Panc1 (cell line): ENCODE measurements at regions not wholly inside any gene's neighbourhood (a gene's known extent, or its start where the extent isn't known, plus 50 kb on each side); places are given as distances from the start of the nearest gene placed in this dataset.

ENCODE experiments used
- ATAC-seq: fragments of 200-7000 bp; cut with Tn5 transposase; 2 replicates; pipeline ENCODE4 v1.9.1; 2020; ENCODE audit warnings: mild to moderate bottlenecking, moderate library complexity
- BruUV-seq: library from RNA; stranded (reverse); fragments of 400-500 nt; replicated peaks from 2 replicates; lab custom pipeline; 2021; lab: Mats Ljungman, UMichigan
- CTCF ChIA-PET: fragments of 300-600 bp; sonication (Branson Sonifier 250); formaldehyde crosslinking; loops from one replicate; lab custom pipeline; 2022; ENCODE audit warnings: antibody characterized with exemption; lab: Charles Lee
- POLR2A ChIA-PET: fragments of 300-600 bp; sonication (Branson Sonifier 250); formaldehyde crosslinking; loops from one replicate; lab custom pipeline; 2022; ENCODE audit warnings: antibody characterized with exemption; lab: Charles Lee
- DNase-seq: peaks from one replicate; pipeline ENCODE4 v3.0.0-alpha.2; 2010; ENCODE audit warnings: low read depth, low spot score
- H3K27ac ChIP-seq: 2 replicates; pipeline ENCODE4 v1.5.1; 2011; ENCODE audit warnings: mild to moderate bottlenecking, low read length, inconsistent platforms
- H3K27me3 ChIP-seq: fragments of 200-500 bp; sonication (Bioruptor generic); 2 replicates; pipeline ENCODE4 v1.6.0; 2014; ENCODE audit warnings: low read length, inconsistent platforms; ENCODE audit not compliant: control insufficient read depth, insufficient read depth
- H3K36me3 ChIP-seq: fragments of 200-500 bp; sonication (Bioruptor generic); 2 replicates; pipeline ENCODE4 v1.5.1; 2014; ENCODE audit warnings: inconsistent platforms, mild to moderate bottlenecking, low read length, moderate library complexity; ENCODE audit not compliant: control insufficient read depth, insufficient read depth
- H3K4me1 ChIP-seq: 2 replicates; pipeline ENCODE4 v1.5.1; 2011; ENCODE audit warnings: inconsistent platforms, mild to moderate bottlenecking, low read length, moderate library complexity; ENCODE audit not compliant: control insufficient read depth, insufficient read depth
- H3K4me3 ChIP-seq, 2 experiments: 2 replicates each; pipeline ENCODE4 v1.5.1; 2011 to 2012; ENCODE audit warnings: low read depth in 2 of 2, low read length in 2 of 2, mild to moderate bottlenecking in 2 of 2, inconsistent platforms in 1 of 2, moderate library complexity in 1 of 2
- H3K9me3 ChIP-seq: fragments of 200-500 bp; sonication (Bioruptor generic); 2 replicates; pipeline ENCODE4 v1.5.1; 2014; ENCODE audit warnings: low read depth, mild to moderate bottlenecking, inconsistent platforms, low read length, moderate library complexity; ENCODE audit not compliant: control insufficient read depth, insufficient read depth
- CTCF ChIP-seq: fragments of 450-650 bp; IDR thresholded peaks from 2 replicates; pipeline ENCODE4 v1.5.1; 2017; ENCODE audit warnings: mild to moderate bottlenecking
- POLR2AphosphoS5 ChIP-seq: IDR thresholded peaks from 2 replicates; pipeline ENCODE4 v1.6.1; 2012; ENCODE audit warnings: mild to moderate bottlenecking, low read depth, low read length, moderate library complexity
- REST ChIP-seq, 2 experiments: IDR thresholded peaks; 2 replicates each; pipeline ENCODE4 v1.6.1; 2011 to 2012; ENCODE audit warnings: low read depth in 2 of 2, control low read depth in 1 of 2, low read length in 1 of 2, mild to moderate bottlenecking in 1 of 2, moderate library complexity in 1 of 2; ENCODE audit not compliant: insufficient read depth in 1 of 2
- SIN3A ChIP-seq: IDR thresholded peaks from 2 replicates; pipeline ENCODE4 v1.6.1; 2012; ENCODE audit warnings: low read depth, mild to moderate bottlenecking, low read length, moderate library complexity, borderline replicate concordance; ENCODE audit not compliant: insufficient read depth
- TCF7L2 ChIP-seq: IDR thresholded peaks from 2 replicates; pipeline ENCODE4 v1.6.1; 2011; ENCODE audit warnings: mild to moderate bottlenecking, low read depth, low read length, inconsistent platforms
- in situ Hi-C: cut with HindIII; loops from 2 replicates; pipeline ENCODE4 v1.10.0; 2016; ENCODE audit warnings: low sequenced_read_pairs, low pct_unique_long_range_greater_than_20kb
- intact Hi-C: fragments of 100-400 bp; cut with micrococcal nuclease; formaldehyde crosslinking; loops from one replicate; pipeline ENCODE4 v1.10.0; 2022; ENCODE audit not compliant: unreplicated experiment

DNA sequence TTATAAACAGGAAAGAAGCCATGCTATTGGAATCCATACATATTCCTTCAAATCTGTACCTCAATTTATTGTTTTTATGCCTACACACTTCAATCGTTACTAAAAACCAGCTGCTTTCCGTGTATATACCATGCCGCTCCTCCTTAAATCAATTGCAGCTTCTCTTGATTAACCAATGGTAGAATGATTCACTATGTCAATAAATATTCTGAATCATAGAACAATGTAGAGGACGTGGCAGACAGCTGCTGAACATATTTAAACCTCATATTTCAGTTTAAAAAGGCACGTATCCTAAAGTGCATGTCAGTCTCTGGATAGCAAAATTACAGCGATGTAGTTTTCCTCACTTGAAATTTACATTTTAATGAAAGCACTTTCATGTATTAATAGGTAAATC lies 100.4 kb downstream of the MRPL39 start:
- DNase-seq (peak; percentile 15), ATAC-seq (0 out of 2 replicates have a peak, but pooled peaks have one; percentile 48)
- Histone ChIP-seq H3K27ac (no peak overlapping the region), H3K27me3 (no peaks in the 10 kb centered on the region), H3K4me1 (no peaks in the 10 kb centered on the region), H3K36me3 (no peaks in the 10 kb centered on the region), H3K9me3 (no peaks in the 10 kb centered on the region), H3K4me3 (no peak overlapping the region)
- POLR2A ChIA-PET: no interaction called here
- intact Hi-C loops (no loop called here), in situ Hi-C loops (no loop called here)
- TF ChIP-seq REST (IDR thresholded peaks at IDR 0.05; ENCODE audit: insufficient read depth in 1 of 2, low read depth in 2 of 2, low read length in 1 of 2) (no peak), SIN3A (no peak), TCF7L2 (no peak), CTCF (no peak), POLR2AphosphoS5 (no peak)
- CTCF ChIA-PET: no interaction called here
- BruUV-seq: no TSS peak

- CTCF ChIA-PET: no interaction called here
- DNase-seq (no peak), ATAC-seq (no peak)
- BruUV-seq: no TSS peak
- POLR2A ChIA-PET: no interaction called here
- no peak overlapping the region for H3K27ac ChIP-seq
- H3K36me3 ChIP-seq: no peaks in the 10 kb centered on the region
- no peaks in the 10 kb centered on the region for H3K27me3 ChIP-seq
- no peak for TF ChIP-seq TCF7L2
- no peak for TF ChIP-seq SIN3A
- no peak for TF ChIP-seq CTCF
- TF ChIP-seq POLR2AphosphoS5: no peak
- TF ChIP-seq REST (IDR thresholded peaks at IDR 0.05; ENCODE audit: insufficient read depth in 1 of 2, low read depth in 2 of 2, low read length in 1 of 2): no peak
- no peak overlapping the region for H3K4me3 ChIP-seq
- H3K4me1 ChIP-seq: no peaks in the 10 kb centered on the region
- intact Hi-C loops: no loop called here
- in situ Hi-C loops: no loop called here
- no peaks in the 10 kb centered on the region for H3K9me3 ChIP-seq
Observed at GRCh38 chr21:25506261-25506660, 101.0 kb downstream of the MRPL39 start.
